ENCODE measurements at regions not wholly inside any gene's neighbourhood (a gene's known extent, or its start where the extent isn't known, plus 50 kb on each side); places are given as distances from the start of the nearest gene placed in this dataset.

GRCh38 chr6:165749163-165749562, 86.1 kb upstream of the PDE10A start:
- Histone ChIP-seq H3K27me3 (ENCODE audit: control insufficient read depth in 5 of 5, insufficient read depth in 4 of 5, low read length in 5 of 5) (peaks cover 0 to 3% (median 0%) of the 10 kb centered on the region in 5 donors), H3K27ac (ENCODE audit: low read depth, low read length) (no peak overlapping the region), H3K9ac (ENCODE audit: low read length in 5 of 5) (no peak overlapping the region), H3K9me3 (ENCODE audit: control insufficient read depth in 5 of 5, low read length in 5 of 5) (peaks cover 0 to 2% (median 0%) of the 10 kb centered on the region in 5 donors), H3K36me3 (ENCODE audit: control insufficient read depth in 5 of 5, insufficient read depth in 5 of 5, low read length in 5 of 5) (no peaks in the 10 kb centered on the region), H3K4me3 (ENCODE audit: low read depth in 1 of 5, low read length in 5 of 5) (no peak overlapping the region), H3K4me1 (ENCODE audit: control insufficient read depth in 5 of 5, insufficient read depth in 5 of 5, low read length in 5 of 5) (no peaks in the 10 kb centered on the region)

DNA sequence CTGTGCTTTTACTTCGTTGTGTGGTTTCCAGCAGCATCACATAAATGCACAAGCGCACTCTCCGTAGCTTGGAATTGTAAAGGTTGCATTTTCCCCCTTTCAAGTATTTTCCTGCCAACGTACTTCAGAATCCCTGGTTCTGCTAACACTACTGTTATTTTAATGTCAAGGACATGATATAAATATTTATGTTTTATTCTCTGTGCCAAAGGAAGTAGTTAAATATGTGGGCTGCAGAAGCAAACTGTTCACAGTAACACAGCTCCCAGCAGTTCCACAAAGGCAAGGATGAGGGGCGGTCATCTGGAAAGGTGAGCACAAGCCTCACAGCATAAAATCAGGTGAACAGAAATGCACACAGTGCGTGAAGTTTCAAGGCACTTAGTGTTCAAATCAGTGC, 85.3 kb upstream of the PDE10A start:
- Histone ChIP-seq H3K4me1 (ENCODE audit: control insufficient read depth in 5 of 5, insufficient read depth in 5 of 5, low read length in 5 of 5) (no peaks in the 10 kb centered on the region), H3K9me3 (ENCODE audit: control insufficient read depth in 5 of 5, low read length in 5 of 5) (peaks cover 0 to 2% (median 0%) of the 10 kb centered on the region in 5 donors), H3K27me3 (ENCODE audit: control insufficient read depth in 5 of 5, insufficient read depth in 4 of 5, low read length in 5 of 5) (peaks cover 0 to 3% (median 0%) of the 10 kb centered on the region in 5 donors), H3K4me3 (ENCODE audit: low read depth in 1 of 5, low read length in 5 of 5) (no peak overlapping the region), H3K36me3 (ENCODE audit: control insufficient read depth in 5 of 5, insufficient read depth in 5 of 5, low read length in 5 of 5) (no peaks in the 10 kb centered on the region), H3K9ac (ENCODE audit: low read length in 5 of 5) (no peak overlapping the region), H3K27ac (ENCODE audit: low read depth, low read length) (no peak overlapping the region)

GRCh38 chr6:165747963-165748362, 84.9 kb upstream of the PDE10A start:
- H3K27ac ChIP-seq (ENCODE audit: low read depth, low read length): no peak overlapping the region
- H3K27me3 ChIP-seq (ENCODE audit: control insufficient read depth in 5 of 5, insufficient read depth in 4 of 5, low read length in 5 of 5): peaks cover 0 to 3% (median 0%) of the 10 kb centered on the region in 5 donors
- no peaks in the 10 kb centered on the region for H3K4me1 ChIP-seq (ENCODE audit: control insufficient read depth in 5 of 5, insufficient read depth in 5 of 5, low read length in 5 of 5)
- H3K4me3 ChIP-seq (ENCODE audit: low read depth in 1 of 5, low read length in 5 of 5): no peak overlapping the region
- H3K9me3 ChIP-seq (ENCODE audit: control insufficient read depth in 5 of 5, low read length in 5 of 5): peaks cover 0 to 2% (median 0%) of the 10 kb centered on the region in 5 donors
- H3K9ac ChIP-seq (ENCODE audit: low read length in 5 of 5): no peak overlapping the region
- no peaks in the 10 kb centered on the region for H3K36me3 ChIP-seq (ENCODE audit: control insufficient read depth in 5 of 5, insufficient read depth in 5 of 5, low read length in 5 of 5)

- Histone ChIP-seq H3K9me3 (ENCODE audit: control insufficient read depth in 5 of 5, low read length in 5 of 5) (peaks cover 0 to 2% (median 0%) of the 10 kb centered on the region in 5 donors), H3K4me3 (ENCODE audit: low read depth in 1 of 5, low read length in 5 of 5) (no peak overlapping the region), H3K9ac (ENCODE audit: low read length in 5 of 5) (no peak overlapping the region), H3K36me3 (ENCODE audit: control insufficient read depth in 5 of 5, insufficient read depth in 5 of 5, low read length in 5 of 5) (no peaks in the 10 kb centered on the region), H3K27ac (ENCODE audit: low read depth, low read length) (no peak overlapping the region), H3K27me3 (ENCODE audit: control insufficient read depth in 5 of 5, insufficient read depth in 4 of 5, low read length in 5 of 5) (peaks cover 0 to 3% (median 0%) of the 10 kb centered on the region in 5 donors), H3K4me1 (ENCODE audit: control insufficient read depth in 5 of 5, insufficient read depth in 5 of 5, low read length in 5 of 5) (no peaks in the 10 kb centered on the region)
These were observed 83.3 kb upstream of the PDE10A start for GRCh38 chr6:165746331-165746730.

- no peaks in the 10 kb centered on the region for H3K36me3 ChIP-seq (ENCODE audit: control insufficient read depth in 5 of 5, insufficient read depth in 5 of 5, low read length in 5 of 5)
- H3K9ac ChIP-seq (ENCODE audit: low read length in 5 of 5): no peak overlapping the region
- peaks cover 0 to under 1% (median 0%) of the 10 kb centered on the region in 5 donors for H3K27me3 ChIP-seq (ENCODE audit: control insufficient read depth in 5 of 5, insufficient read depth in 4 of 5, low read length in 5 of 5)
- H3K27ac ChIP-seq (ENCODE audit: low read depth, low read length): no peak overlapping the region
- H3K4me1 ChIP-seq (ENCODE audit: control insufficient read depth in 5 of 5, insufficient read depth in 5 of 5, low read length in 5 of 5): no peaks in the 10 kb centered on the region
- H3K9me3 ChIP-seq (ENCODE audit: control insufficient read depth in 5 of 5, low read length in 5 of 5): peaks cover 0 to 2% (median 0%) of the 10 kb centered on the region in 5 donors
- no peak overlapping the region for H3K4me3 ChIP-seq (ENCODE audit: low read depth in 1 of 5, low read length in 5 of 5)
These were observed 82.5 kb upstream of the PDE10A start for GRCh38 chr6:165745492-165745891.

DNA sequence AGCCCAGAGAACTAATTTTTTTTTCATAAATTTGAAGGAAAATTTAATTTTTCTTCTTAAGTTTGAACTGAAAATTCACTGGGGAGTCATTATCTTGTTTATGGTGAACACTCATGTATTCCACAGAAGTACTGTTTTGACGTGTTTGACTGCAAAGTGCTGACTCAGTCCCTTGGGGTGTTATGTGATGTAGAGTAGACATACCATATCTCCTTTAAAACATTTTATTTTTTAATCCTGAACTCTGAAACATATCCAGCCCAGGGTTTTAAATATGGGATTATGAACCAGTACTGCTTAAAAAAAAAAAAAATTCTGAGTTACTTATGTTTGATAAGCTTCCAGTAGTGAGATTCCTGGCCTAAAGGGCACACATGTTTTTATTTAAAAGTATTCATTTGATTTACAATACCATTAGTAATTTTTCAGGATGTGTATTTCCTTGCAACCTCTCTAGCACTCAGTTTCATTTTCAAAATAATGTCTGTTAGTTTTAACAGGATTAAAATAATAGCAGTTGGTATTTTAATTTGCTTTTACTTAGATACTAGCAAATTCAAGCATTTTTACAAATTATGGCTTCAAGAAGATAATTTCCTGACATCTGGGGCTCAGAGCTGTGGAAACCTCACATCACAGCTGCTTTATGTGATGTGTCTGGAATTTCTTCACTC, 81.7 kb upstream of the PDE10A start:
- Histone ChIP-seq H3K4me3 (ENCODE audit: low read depth in 1 of 5, low read length in 5 of 5) (no peak overlapping the region), H3K4me1 (ENCODE audit: control insufficient read depth in 5 of 5, insufficient read depth in 5 of 5, low read length in 5 of 5) (no peaks in the 10 kb centered on the region), H3K9me3 (ENCODE audit: control insufficient read depth in 5 of 5, low read length in 5 of 5) (peaks cover 0 to 2% (median 0%) of the 10 kb centered on the region in 5 donors), H3K36me3 (ENCODE audit: control insufficient read depth in 5 of 5, insufficient read depth in 5 of 5, low read length in 5 of 5) (no peaks in the 10 kb centered on the region), H3K27me3 (ENCODE audit: control insufficient read depth in 5 of 5, insufficient read depth in 4 of 5, low read length in 5 of 5) (no peaks in the 10 kb centered on the region), H3K27ac (ENCODE audit: low read depth, low read length) (peak overlapping the region; percentile 6), H3K9ac (ENCODE audit: low read length in 5 of 5) (no peak overlapping the region)

DNA sequence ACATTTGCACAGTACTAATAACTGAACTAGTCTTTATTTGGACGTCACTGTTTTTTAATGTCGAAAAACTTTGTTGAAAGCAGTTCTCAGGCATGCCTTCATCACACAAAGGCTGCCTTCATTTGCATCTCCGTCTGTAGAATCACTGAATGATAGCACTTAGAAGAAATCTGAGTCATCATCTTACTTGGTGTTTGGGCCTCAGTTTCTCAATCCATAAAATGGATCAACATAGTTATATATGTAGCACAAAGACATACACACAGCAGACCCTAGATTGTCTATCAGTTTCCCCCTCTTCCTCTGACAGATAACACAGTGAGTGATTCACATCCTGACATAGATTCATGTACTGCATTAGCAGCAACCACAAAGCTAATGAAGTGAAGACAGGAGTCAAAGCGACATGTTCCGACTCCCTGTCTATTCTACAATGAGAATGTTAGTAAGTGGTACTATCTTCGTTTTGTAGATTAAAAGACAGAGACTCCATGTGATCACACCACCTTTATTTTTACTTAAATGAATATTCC, 80.4 kb upstream of the PDE10A start:
- Histone ChIP-seq H3K9me3 (ENCODE audit: control insufficient read depth in 5 of 5, low read length in 5 of 5) (no peaks in the 10 kb centered on the region), H3K9ac (ENCODE audit: low read length in 5 of 5) (no peak overlapping the region)

GRCh38 chr6:165742047-165742446, 79.0 kb upstream of the PDE10A start:
- Histone ChIP-seq H3K27ac (ENCODE audit: low read depth, low read length) (no peak overlapping the region), H3K4me1 (ENCODE audit: control insufficient read depth in 5 of 5, insufficient read depth in 5 of 5, low read length in 5 of 5) (no peaks in the 10 kb centered on the region), H3K9me3 (ENCODE audit: control insufficient read depth in 5 of 5, low read length in 5 of 5) (peaks cover 0 to 3% (median 0%) of the 10 kb centered on the region in 5 donors), H3K4me3 (ENCODE audit: low read depth in 1 of 5, low read length in 5 of 5) (no peak overlapping the region), H3K9ac (ENCODE audit: low read length in 5 of 5) (no peak overlapping the region), H3K36me3 (ENCODE audit: control insufficient read depth in 5 of 5, insufficient read depth in 5 of 5, low read length in 5 of 5) (no peaks in the 10 kb centered on the region), H3K27me3 (ENCODE audit: control insufficient read depth in 5 of 5, insufficient read depth in 4 of 5, low read length in 5 of 5) (no peaks in the 10 kb centered on the region)

More for the DNA sequence above, 80.4 kb upstream of the PDE10A start:
- Histone ChIP-seq H3K4me3 (ENCODE audit: low read depth in 1 of 5, low read length in 5 of 5) (no peak overlapping the region), H3K27me3 (ENCODE audit: control insufficient read depth in 5 of 5, insufficient read depth in 4 of 5, low read length in 5 of 5) (no peaks in the 10 kb centered on the region), H3K36me3 (ENCODE audit: control insufficient read depth in 5 of 5, insufficient read depth in 5 of 5, low read length in 5 of 5) (no peaks in the 10 kb centered on the region), H3K27ac (ENCODE audit: low read depth, low read length) (no peak overlapping the region), H3K4me1 (ENCODE audit: control insufficient read depth in 5 of 5, insufficient read depth in 5 of 5, low read length in 5 of 5) (no peaks in the 10 kb centered on the region)

GRCh38 chr6:165737396-165737795, 74.4 kb upstream of the PDE10A start:
- H3K4me1 ChIP-seq (ENCODE audit: control insufficient read depth in 5 of 5, insufficient read depth in 5 of 5, low read length in 5 of 5): no peaks in the 10 kb centered on the region
- H3K27ac ChIP-seq (ENCODE audit: low read depth, low read length): no peak overlapping the region
- H3K27me3 ChIP-seq (ENCODE audit: control insufficient read depth in 5 of 5, insufficient read depth in 4 of 5, low read length in 5 of 5): no peaks in the 10 kb centered on the region
- peaks cover 0 to 3% (median 0%) of the 10 kb centered on the region in 5 donors for H3K9me3 ChIP-seq (ENCODE audit: control insufficient read depth in 5 of 5, low read length in 5 of 5)
- no peaks in the 10 kb centered on the region for H3K36me3 ChIP-seq (ENCODE audit: control insufficient read depth in 5 of 5, insufficient read depth in 5 of 5, low read length in 5 of 5)
- H3K9ac ChIP-seq (ENCODE audit: low read length in 5 of 5): no peak overlapping the region
- H3K4me3 ChIP-seq (ENCODE audit: low read depth in 1 of 5, low read length in 5 of 5): no peak overlapping the region

DNA sequence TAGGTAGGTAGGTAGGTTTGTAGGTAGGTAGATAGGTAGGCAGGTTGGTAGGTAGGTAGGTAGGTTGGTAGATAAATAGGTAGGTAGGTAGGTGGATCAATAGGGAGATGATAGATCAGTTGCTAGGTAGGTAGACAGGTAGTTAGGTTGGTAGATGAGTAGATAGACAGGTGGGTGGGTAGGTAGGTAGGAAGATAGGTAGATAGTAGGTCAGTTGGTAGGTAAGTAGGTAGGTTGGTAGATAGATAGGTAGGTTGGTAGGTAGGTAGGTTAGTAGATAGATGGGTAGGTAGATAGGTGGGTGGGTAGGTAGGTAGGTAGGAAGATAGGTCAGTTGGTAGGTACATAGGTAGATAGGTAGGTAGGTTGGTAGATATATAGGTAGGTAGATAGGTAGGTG, 72.0 kb upstream of the PDE10A start:
- H3K9me3 ChIP-seq (ENCODE audit: control insufficient read depth in 5 of 5, low read length in 5 of 5): peaks cover 0 to 3% (median 0%) of the 10 kb centered on the region in 5 donors
- H3K4me1 ChIP-seq (ENCODE audit: control insufficient read depth in 5 of 5, insufficient read depth in 5 of 5, low read length in 5 of 5): no peaks in the 10 kb centered on the region
- no peak overlapping the region for H3K4me3 ChIP-seq (ENCODE audit: low read depth in 1 of 5, low read length in 5 of 5)
- H3K27me3 ChIP-seq (ENCODE audit: control insufficient read depth in 5 of 5, insufficient read depth in 4 of 5, low read length in 5 of 5): no peaks in the 10 kb centered on the region
- H3K27ac ChIP-seq (ENCODE audit: low read depth, low read length): no peak overlapping the region
- no peaks in the 10 kb centered on the region for H3K36me3 ChIP-seq (ENCODE audit: control insufficient read depth in 5 of 5, insufficient read depth in 5 of 5, low read length in 5 of 5)
- H3K9ac ChIP-seq (ENCODE audit: low read length in 5 of 5): no peak overlapping the region
